ENCODE measurements at regions not wholly inside any gene's neighbourhood (a gene's known extent, or its start where the extent isn't known, plus 50 kb on each side); places are given as distances from the start of the nearest gene placed in this dataset.
"Not testable (repeated sequence)": the region's sequence is repeated elsewhere in the genome, so short reads cannot be mapped to it uniquely, and the experiment has no call there.

GRCh38 chr14:101286271-101287018 lies 274.9 kb upstream of the DIO3 start:
- DNase-seq (ENCODE audit: low read depth) = no peak

DNA sequence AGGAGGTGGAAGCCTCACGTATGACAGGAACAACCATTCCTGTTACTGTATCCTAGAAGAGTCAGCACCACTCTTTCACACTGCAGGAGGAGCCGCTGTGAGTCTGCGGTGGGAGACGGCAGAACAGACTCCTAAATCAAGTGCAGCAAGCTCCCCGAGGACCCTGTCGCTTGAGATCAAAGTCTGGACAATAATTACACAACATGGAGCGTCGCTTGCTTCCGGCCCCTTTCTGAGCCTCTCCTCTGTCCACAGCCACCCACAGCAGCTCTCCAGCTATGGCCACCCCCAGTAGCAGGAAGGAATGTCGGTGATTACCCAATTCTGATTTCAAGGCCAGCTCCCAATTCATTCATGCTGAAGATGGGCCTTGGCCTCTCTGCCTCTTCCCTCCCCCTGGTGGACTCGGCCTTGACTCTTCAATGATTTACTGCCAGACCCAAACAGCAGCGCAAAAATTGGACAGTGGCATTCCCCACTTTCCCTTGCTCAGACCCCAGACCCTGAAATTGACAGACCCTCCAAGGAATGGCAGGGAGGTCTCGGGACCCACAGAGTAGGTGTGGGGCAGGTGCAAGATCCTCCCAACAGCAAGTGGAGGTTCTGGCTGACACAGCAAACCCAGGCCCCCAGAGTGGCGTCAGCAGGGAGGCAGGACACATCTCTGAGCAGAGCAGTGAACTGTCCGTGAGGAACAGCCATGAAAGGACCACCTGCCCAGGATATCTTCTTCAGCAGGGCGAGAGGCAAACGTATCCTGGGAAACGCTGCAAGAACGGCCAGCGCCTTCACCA lies 272.7 kb upstream of the DIO3 start:
- no peak for DNase-seq (ENCODE audit: low read depth)

GRCh38 chr14:101289230-101289690 lies 272.0 kb upstream of the DIO3 start:
- DNase-seq (ENCODE audit: low read depth) = no peak

DNA sequence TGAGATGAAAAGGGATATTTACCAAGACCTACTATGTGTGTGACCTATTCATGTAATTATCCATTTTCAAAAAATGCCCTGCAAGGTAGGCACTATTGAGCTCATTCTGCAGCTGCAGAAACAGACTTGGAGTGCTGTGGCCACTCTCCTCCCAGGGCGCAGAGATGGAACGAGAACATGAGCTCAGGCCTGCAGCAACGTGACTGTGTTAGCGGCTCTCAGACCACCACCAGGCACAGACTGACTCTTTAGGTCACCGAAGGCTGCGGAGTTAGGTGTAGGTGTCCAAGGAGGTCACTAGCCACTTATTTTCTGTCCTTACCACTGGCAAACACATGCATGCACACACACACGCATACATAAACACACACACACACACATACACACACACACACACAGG lies 271.4 kb upstream of the DIO3 start:
- no peak for DNase-seq (ENCODE audit: low read depth)

DNA sequence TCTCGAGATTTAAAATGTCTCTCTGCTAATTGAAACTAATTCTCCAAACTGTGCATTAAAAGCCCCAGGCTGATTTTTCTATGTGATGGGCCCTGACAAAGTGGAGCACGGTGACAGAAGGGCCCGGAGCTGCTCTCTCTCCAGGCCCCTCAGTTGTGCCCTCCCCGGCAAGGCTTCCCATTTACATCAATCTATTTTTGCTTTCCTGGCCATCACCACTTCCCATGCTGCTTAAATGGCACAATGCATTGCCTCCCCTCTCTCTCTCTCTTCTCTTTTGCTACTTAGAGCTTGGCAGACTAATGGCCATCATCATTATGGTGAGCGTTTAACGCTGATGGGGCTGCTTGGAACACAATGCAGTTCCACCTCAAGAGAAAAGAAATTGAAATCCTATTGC lies 270.7 kb upstream of the DIO3 start:
- no peak for DNase-seq (ENCODE audit: low read depth)

DNA sequence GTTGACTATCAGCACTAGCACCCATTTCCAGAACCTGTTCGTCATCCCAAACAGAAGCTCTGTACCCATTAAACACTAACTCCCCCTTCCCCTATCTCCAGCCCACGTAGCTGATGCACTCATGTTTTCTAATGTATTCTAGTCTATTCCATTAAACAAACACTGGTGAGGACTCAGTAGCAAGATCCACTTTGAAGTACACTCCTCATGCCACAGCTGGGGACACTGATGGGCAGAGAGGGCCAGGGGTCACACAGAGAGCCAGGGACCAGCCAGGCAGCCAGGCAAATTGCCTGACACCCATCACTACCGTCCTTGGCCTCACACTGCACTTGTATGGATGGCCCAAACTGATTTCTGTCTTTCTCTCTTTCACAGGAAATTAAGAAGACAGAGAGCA lies 269.9 kb upstream of the DIO3 start:
- no peak for DNase-seq (ENCODE audit: low read depth)

GRCh38 chr14:101292448-101292847 lies 268.8 kb upstream of the DIO3 start:
- DNase-seq (ENCODE audit: low read depth) = no peak

DNA sequence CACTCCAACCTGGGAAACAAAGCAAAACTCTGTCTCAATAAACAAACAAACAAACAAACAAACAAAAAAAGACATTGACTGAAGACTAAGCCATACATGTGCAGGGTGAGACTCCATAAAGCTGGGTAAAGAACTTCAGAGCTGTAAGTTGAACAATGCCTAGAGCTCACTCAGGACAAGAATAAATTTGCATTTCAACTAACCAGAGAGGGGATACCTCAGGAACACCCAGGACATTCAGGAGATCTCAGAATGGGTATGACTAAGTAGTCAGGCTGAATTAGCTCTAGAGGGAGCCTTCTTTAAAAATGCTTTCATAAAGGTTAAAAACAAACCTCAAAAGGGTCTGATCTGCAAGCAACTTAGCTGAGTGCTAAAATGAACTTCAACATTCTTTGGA lies 267.7 kb upstream of the DIO3 start:
- no peak for DNase-seq (ENCODE audit: low read depth)

- DNase-seq (ENCODE audit: low read depth) = no peak
These were observed 267.2 kb upstream of the DIO3 start for GRCh38 chr14:101294136-101294535.

DNA sequence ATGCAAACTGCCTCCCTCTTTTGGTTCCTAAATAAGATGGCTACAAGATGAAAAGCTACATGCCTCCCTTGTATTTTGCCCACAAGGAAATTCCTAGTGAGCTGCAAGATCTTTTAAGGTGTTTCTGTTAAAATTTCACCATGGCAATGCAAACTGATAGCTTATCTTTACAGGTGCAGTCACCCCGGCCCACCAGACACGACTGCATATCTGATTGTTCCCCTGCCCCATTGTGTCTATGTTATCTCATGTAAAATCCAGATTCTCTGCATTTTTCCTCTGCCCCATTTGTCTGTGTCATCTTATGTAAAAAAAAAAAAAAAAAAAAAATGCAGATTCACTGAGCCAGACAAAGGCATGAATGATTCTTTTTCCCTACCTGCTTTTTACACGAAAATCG lies 261.5 kb upstream of the DIO3 start:
- not testable (repeated sequence) for DNase-seq (ENCODE audit: low read depth)

- DNase-seq (ENCODE audit: low read depth) = no peak
These were observed 260.3 kb upstream of the DIO3 start for GRCh38 chr14:101301011-101301410.

- not testable (repeated sequence) for DNase-seq (ENCODE audit: low read depth)
These were observed 254.1 kb upstream of the DIO3 start for GRCh38 chr14:101307162-101307561.

- not testable (repeated sequence) for DNase-seq (ENCODE audit: low read depth)
These were observed 250.1 kb upstream of the DIO3 start for GRCh38 chr14:101311186-101311585.

DNA sequence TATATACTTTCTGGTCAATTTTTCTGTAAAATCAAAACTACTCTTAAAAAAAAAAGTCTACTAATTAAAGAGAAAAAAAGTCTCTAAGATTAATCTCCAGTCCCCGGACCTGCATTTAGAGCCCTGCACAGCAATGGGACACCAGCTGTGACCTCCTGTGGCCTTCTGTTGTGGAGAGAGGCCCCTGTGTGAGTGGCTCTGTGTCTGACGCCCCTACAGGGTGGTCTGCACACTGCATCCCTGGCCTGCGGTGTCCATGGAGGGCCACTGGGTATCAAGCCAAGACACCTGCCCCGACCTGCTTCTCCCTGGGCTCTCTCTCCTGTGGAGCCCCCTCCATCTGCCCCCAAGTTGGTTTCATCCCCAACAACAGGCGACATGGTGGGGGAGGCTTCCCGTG lies 248.0 kb upstream of the DIO3 start:
- DNase-seq (ENCODE audit: low read depth) = no peak

DNA sequence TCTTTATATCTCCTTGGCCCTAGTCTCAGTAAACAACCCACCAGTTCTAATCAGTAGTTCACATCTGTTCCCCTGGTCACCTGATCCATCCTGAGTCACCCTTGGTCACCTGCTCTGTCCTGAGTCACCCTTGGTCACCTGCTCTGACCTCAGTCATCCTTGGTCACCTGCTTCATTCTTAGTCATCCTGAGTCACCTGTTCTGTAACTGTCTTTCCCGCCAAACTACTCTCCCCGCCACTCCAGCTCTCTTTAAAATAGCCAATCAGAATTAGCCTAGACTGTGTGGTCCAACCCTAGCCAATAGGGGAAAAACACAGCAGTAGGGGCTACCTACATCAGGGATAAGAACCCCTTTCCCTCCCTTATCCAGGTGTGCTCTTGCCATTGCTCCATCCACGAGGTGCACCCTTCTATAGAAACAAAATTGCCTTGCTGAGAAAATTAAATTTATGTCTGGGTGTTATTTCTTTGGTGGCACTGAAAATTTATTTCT lies 245.4 kb upstream of the DIO3 start:
- no peak for DNase-seq (ENCODE audit: low read depth)

- no peak for DNase-seq (ENCODE audit: low read depth)
These were observed 243.0 kb upstream of the DIO3 start for GRCh38 chr14:101318271-101318670.

DNA sequence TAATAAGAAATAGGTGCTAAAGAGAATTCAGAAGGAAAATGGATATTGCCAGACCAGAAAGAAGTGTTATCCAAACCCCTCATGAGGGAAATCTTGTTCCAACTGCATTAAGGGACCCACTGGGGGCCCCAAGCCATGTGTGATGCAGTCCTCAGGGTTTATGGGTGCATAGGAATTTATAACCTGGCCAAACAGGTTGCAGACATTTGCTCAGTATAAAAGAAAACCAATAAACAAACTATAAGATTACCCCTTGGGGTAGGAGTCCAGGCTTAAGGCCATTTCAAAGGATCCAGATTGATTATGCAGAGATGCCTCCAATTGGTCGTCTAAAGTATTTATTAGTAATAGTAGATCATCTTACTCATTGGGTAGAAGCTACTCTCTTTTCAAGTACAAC lies 240.9 kb upstream of the DIO3 start:
- DNase-seq (ENCODE audit: low read depth) = no peak

DNA sequence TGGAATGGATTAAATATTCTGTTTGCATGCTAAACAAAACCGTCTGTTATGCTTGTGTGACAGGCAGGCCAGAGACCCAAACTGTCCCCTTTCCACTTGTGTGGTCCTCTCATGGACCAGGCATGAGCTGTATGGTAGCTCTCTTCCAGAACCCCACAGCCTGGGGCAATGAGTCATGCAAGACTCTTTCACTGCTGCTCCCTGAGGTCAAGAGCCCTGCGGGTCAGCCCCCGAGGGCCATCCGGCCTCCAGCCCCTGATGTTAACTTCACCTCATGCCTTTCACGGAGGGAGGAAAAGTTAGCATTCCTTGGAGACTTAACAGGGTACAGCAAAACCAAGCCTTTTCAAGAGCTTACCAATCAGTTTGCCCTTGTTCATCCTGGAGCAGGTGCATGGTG lies 239.1 kb upstream of the DIO3 start:
- DNase-seq (ENCODE audit: low read depth) = no peak

GRCh38 chr14:101323111-101323510 lies 238.2 kb upstream of the DIO3 start:
- DNase-seq (ENCODE audit: low read depth) = no peak

GRCh38 chr14:101323614-101324235 lies 237.6 kb upstream of the DIO3 start:
- not testable (repeated sequence) for DNase-seq (ENCODE audit: low read depth)

GRCh38 chr14:101325319-101325718 lies 236.0 kb upstream of the DIO3 start:
- DNase-seq (ENCODE audit: low read depth) = no peak

GRCh38 chr14:101328412-101329028 lies 232.8 kb upstream of the DIO3 start:
- DNase-seq (ENCODE audit: low read depth) = no peak

Measured in stimulated activated CD8-positive, alpha-beta memory T cell treated with anti-CD3 and anti-CD28 coated beads, Interleukin-12 subunit alpha, Interleukin-12 subunit beta, amount 100 ng/mL, for 4 hours (primary cell).